PFSK-1 (cell line): ENCODE measurements at regions not wholly inside any gene's neighbourhood (a gene's known extent, or its start where the extent isn't known, plus 50 kb on each side); places are given as distances from the start of the nearest gene placed in this dataset.

Source experiments
- FOXP2 ChIP-seq: optimal IDR thresholded peaks from 2 replicates; pipeline ENCODE3; 2011; ENCODE audit warnings: borderline replicate concordance, control low read depth, inconsistent platforms; ENCODE audit not compliant: insufficient read depth; ENCODE audit errors: extremely low read length, extremely low read depth
- POLR2AphosphoS5 ChIP-seq: IDR thresholded peaks from 2 replicates; pipeline ENCODE4 v1.6.1; 2012; ENCODE audit warnings: low read depth, mild to moderate bottlenecking, control low read depth, low read length, moderate library complexity
- REST ChIP-seq, 2 experiments: IDR thresholded peaks; 2 replicates each; pipeline versions ENCODE4 v1.6.1 to v1.8.0; 2011 to 2012; ENCODE audit warnings: low read depth in 2 of 2, low read length in 2 of 2, control low read depth in 1 of 2, inconsistent platforms in 1 of 2, mild to moderate bottlenecking in 1 of 2, moderate library complexity in 1 of 2; ENCODE audit not compliant: insufficient read depth in 1 of 2
- SIN3A ChIP-seq: IDR thresholded peaks from 2 replicates; pipeline ENCODE4 v1.6.1; 2012; ENCODE audit warnings: mild to moderate bottlenecking, low read length, moderate library complexity, borderline replicate concordance; ENCODE audit not compliant: insufficient read depth
- TAF1 ChIP-seq: IDR thresholded peaks from 2 replicates; pipeline ENCODE4 v1.6.1; 2012; ENCODE audit warnings: low read length, control low read depth, borderline replicate concordance; ENCODE audit not compliant: insufficient read depth

DNA sequence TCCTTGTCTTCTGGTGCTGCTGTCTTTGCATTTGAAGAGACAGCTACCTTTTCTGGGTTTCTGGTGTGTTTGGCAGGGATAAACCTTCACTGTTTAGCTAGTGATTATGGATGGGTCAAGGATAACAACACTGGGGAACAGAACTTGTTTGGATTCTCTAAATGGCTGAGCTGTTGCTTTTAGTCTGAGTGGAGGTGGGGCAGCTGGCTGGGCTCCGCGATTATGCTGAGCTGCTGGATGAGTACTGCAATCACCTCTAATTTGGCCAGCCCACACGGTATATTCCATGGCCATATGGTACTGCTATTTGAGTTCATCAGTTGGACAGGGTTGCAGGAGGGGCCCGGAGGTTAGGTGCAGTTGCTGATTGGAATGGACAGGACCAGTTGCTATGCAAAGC lies 361.6 kb upstream of the TFPI start:
- no peak for TF ChIP-seq POLR2AphosphoS5
- TF ChIP-seq TAF1: no peak
- TF ChIP-seq REST (IDR thresholded peaks at IDR 0.05; ENCODE audit: insufficient read depth in 1 of 2, low read depth in 2 of 2, low read length in 2 of 2): no peak
- TF ChIP-seq SIN3A: no peak
- no peak for TF ChIP-seq FOXP2

GRCh38 chr2:187916799-187917198 lies 362.6 kb upstream of the TFPI start:
- TF ChIP-seq REST (IDR thresholded peaks at IDR 0.05; ENCODE audit: insufficient read depth in 1 of 2, low read depth in 2 of 2, low read length in 2 of 2): no peak
- no peak for TF ChIP-seq FOXP2
- TF ChIP-seq POLR2AphosphoS5: no peak
- TF ChIP-seq TAF1: no peak
- no peak for TF ChIP-seq SIN3A

GRCh38 chr2:187917535-187917934 lies 363.3 kb upstream of the TFPI start:
- TF ChIP-seq POLR2AphosphoS5 (no peak), FOXP2 (no peak), REST (IDR thresholded peaks at IDR 0.05; ENCODE audit: insufficient read depth in 1 of 2, low read depth in 2 of 2, low read length in 2 of 2) (no peak), SIN3A (no peak)

DNA sequence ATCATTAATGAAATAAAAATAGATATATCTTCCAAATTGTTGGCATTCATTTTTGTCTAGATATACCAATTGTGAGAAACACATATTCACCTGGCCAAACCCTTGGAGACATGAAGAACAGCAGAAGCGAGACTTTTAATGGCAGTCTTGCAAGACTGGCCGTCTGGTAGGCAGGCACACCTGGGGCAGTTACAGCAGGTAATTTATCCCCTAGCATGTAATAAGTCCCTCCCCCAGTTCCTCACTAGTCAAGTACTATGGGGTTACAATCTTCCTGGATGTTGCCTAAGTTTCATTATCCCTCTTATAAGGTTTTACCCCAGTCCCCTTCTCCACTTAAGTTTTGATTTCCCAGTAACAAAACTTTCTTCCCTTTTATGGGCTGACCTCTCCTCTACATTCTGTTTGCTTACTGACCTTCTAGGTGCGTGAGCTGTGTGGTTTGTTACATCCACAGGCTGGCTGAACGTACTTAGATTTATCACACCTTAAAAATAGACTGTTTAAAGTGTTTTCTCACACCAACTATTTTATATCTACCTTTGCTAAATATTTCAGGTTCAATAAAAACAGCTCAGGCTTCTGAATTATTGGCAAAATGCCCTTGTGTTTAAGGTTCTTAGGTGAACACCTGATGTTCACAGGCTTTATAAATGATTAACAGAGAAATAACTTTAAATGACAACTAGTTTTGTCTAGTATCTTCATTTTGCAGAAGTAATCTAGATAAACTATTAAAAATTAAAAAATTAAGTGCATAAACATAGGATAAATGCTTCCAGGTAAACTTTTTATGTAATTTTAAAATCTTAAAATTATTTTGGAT lies 365.0 kb upstream of the TFPI start:
- TF ChIP-seq REST (IDR thresholded peaks at IDR 0.05; ENCODE audit: insufficient read depth in 1 of 2, low read depth in 2 of 2, low read length in 2 of 2): no peak
- TF ChIP-seq SIN3A: no peak
- no peak for TF ChIP-seq TAF1
- TF ChIP-seq FOXP2: no peak
- no peak for TF ChIP-seq POLR2AphosphoS5

DNA sequence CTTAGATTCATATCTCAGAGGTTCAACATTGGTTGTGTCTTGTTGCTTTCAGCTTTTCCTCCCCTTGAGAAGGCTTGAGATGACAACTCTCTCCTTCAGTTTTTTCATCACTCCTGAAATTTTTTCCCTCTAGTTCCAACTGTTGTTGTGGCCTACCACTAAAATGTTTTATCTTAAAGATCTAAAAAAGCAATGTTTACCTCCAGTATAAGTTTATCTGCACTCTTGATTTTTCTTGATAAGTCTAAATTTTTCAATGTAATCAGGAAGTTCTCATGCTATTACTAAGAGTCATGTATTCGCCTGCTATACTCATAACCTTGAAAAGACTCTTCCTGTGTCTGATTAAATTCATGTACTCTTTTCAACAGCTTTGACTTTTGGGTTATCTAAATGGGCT lies 366.3 kb upstream of the TFPI start:
- TF ChIP-seq TAF1 (no peak), POLR2AphosphoS5 (no peak), FOXP2 (no peak), SIN3A (no peak), REST (IDR thresholded peaks at IDR 0.05; ENCODE audit: insufficient read depth in 1 of 2, low read depth in 2 of 2, low read length in 2 of 2) (no peak)
